ENCODE measurements at regions not wholly inside any gene's neighbourhood (a gene's known extent, or its start where the extent isn't known, plus 50 kb on each side); places are given as distances from the start of the nearest gene placed in this dataset.

DNA sequence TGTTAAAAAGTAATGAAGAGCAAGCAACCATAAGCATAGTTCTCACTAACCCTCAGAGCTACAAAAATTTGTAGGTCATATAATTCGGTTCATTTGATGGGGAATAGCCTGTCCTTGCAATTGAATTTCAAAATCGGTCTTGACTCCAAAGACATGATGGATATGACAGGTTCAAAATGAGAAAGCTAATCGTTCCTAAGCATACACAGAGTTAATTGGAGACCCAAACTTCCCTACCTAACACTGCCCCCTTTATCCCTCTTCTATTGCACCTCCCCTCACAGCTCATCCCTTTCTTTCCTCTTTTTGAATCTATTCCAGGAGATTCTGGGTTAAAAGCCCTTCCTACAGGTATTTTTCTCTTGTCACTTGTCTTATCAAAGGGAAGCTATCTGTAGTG is 390.0 kb upstream of the PTBP2 start:
- no peak overlapping the region for H3K4me3 ChIP-seq (ENCODE audit: low read depth, low read length)
- no peaks in the 10 kb centered on the region for H3K36me3 ChIP-seq (ENCODE audit: control insufficient read depth, insufficient read depth, low read length)
- DNase-seq (ENCODE audit: low read depth), result no peak
- TF ChIP-seq, protein P1, sequence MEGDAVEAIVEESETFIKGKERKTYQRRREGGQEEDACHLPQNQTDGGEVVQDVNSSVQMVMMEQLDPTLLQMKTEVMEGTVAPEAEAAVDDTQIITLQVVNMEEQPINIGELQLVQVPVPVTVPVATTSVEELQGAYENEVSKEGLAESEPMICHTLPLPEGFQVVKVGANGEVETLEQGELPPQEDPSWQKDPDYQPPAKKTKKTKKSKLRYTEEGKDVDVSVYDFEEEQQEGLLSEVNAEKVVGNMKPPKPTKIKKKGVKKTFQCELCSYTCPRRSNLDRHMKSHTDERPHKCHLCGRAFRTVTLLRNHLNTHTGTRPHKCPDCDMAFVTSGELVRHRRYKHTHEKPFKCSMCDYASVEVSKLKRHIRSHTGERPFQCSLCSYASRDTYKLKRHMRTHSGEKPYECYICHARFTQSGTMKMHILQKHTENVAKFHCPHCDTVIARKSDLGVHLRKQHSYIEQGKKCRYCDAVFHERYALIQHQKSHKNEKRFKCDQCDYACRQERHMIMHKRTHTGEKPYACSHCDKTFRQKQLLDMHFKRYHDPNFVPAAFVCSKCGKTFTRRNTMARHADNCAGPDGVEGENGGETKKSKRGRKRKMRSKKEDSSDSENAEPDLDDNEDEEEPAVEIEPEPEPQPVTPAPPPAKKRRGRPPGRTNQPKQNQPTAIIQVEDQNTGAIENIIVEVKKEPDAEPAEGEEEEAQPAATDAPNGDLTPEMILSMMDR (IDR thresholded peaks at IDR 0.05; ENCODE audit: insufficient read depth, low read length, poor library complexity, severe bottlenecking), result no peak
- H3K27me3 ChIP-seq (ENCODE audit: control insufficient read depth, insufficient read depth, low read length), result no peaks in the 10 kb centered on the region

DNA sequence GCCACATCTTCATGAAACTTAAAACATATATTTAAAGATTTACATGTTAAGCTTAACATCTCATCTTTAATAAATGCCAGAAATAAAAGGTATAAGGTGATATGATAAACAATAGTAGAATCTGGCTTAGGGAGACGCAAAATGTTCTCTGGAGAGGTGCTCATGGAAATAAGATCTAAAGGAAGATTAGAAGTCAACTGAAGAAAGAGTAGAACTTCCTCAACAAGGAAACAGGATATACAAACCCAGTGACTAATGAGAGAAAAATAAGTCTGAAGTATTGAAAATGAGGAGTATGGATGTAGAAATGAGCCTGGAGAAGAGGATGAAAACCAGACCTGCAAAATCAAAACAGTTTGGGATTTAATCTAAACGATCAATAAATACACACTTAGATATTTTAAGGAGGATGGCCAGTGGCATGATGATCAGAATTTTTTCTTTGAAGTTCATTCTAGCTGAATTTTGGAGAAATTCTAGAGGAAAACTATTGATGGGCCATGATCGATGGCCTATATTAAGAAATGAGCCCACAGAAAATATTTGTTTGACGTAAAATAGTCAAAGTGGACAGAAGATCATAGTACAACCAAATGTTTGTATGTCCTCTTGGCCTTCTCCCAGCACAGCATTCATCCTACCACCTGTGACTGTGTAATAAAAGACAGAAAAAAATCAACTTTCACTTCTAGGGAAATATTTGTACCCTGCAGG is 387.9 kb upstream of the PTBP2 start:
- H3K27me3 ChIP-seq (ENCODE audit: control insufficient read depth, insufficient read depth, low read length), result no peaks in the 10 kb centered on the region
- no peaks in the 10 kb centered on the region for H3K36me3 ChIP-seq (ENCODE audit: control insufficient read depth, insufficient read depth, low read length)
- no peak overlapping the region for H3K4me3 ChIP-seq (ENCODE audit: low read depth, low read length)
- DNase-seq (ENCODE audit: low read depth), result no peak
- TF ChIP-seq, protein P1 (IDR thresholded peaks at IDR 0.05; ENCODE audit: insufficient read depth, low read length, poor library complexity, severe bottlenecking), result no peak

DNA sequence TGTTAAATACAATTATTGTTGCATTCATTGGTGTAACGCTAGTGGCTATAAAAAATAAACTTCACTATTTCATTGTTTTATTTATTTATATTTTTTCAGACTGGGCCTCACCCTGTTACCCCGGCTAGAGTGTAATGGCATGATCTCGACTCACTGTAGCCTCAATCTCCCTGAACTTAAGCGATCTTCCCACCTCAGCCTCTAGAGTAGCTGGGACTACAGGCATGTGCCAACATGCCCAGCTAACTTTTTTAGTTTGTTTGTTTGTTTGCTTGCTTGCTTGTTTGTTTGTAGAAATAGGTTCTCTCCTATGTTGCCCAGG is 387.4 kb upstream of the PTBP2 start:
- no peak for DNase-seq (ENCODE audit: low read depth)
- TF ChIP-seq, protein P1 (IDR thresholded peaks at IDR 0.05; ENCODE audit: insufficient read depth, low read length, poor library complexity, severe bottlenecking), result no peak
- Histone ChIP-seq H3K27me3 (ENCODE audit: control insufficient read depth, insufficient read depth, low read length) (no peaks in the 10 kb centered on the region), H3K4me3 (ENCODE audit: low read depth, low read length) (no peak overlapping the region), H3K36me3 (ENCODE audit: control insufficient read depth, insufficient read depth, low read length) (no peaks in the 10 kb centered on the region)

DNA sequence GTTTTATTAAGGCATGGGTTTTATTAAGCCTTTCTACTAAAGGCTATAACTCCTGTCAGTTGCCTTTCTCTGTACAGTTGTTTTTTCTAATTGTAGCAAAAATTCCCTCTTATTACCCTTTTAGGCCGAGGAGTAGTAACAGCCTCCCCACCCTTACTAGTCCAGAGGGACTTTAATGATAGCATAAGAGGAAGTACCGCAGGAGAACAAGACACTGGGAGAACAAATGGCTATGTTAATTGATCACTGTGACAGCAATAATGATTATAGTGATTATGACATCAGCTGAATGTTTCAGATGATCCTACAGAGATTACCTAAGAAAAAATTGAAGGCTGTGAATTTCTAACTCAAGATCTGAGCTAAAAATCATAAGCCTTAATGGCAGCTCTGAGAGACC is 383.0 kb upstream of the PTBP2 start:
- DNase-seq (ENCODE audit: low read depth), result no peak
- TF ChIP-seq, protein P1 (IDR thresholded peaks at IDR 0.05; ENCODE audit: insufficient read depth, low read length, poor library complexity, severe bottlenecking), result no peak

DNA sequence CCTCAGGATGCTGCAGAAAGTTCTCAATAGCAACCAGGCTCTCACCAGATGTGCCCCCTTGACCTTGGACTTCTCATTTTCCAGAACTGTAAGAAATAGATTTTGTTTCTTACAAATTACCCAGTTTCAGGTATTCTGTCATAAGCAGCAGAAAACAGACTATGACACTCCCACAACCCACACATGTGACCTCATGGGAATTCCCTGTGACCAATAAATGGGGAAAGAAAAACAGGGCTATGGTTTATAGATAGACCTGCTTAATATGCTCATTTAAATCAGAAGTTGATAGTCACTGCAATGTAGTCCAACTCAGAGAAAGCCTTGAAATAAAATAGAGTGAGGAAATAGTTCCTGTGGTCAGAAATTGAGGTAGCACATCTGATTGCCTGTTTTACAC is 380.9 kb upstream of the PTBP2 start:
- TF ChIP-seq, protein P1 (IDR thresholded peaks at IDR 0.05; ENCODE audit: insufficient read depth, low read length, poor library complexity, severe bottlenecking), result no peak
- DNase-seq (ENCODE audit: low read depth), result no peak
- H3K36me3 ChIP-seq (ENCODE audit: control insufficient read depth, insufficient read depth, low read length), result no peaks in the 10 kb centered on the region
- no peak overlapping the region for H3K4me3 ChIP-seq (ENCODE audit: low read depth, low read length)
- no peaks in the 10 kb centered on the region for H3K27me3 ChIP-seq (ENCODE audit: control insufficient read depth, insufficient read depth, low read length)

More for the DNA sequence above, 383.0 kb upstream of the PTBP2 start:
- H3K36me3 ChIP-seq (ENCODE audit: control insufficient read depth, insufficient read depth, low read length), result no peaks in the 10 kb centered on the region
- no peaks in the 10 kb centered on the region for H3K27me3 ChIP-seq (ENCODE audit: control insufficient read depth, insufficient read depth, low read length)
- no peak overlapping the region for H3K4me3 ChIP-seq (ENCODE audit: low read depth, low read length)

DNA sequence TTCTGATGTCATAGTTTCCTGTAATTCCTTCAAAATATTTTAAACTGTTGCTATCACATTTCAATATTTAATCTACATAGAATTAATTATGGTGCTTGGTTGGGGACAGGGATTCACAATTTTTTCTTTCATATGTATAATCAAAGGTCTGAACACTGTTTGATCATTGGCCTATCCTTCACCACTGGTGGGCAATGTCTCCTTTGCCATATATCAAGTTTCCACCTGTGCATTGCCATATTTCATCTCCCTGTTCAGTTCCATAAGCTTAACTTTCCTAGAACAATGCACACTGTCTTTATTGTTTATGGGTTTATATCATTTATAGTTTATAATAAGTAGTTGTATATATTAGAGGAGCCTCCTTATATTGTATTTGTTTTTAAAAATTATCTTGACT is 374.9 kb upstream of the PTBP2 start:
- TF ChIP-seq, protein P1 (IDR thresholded peaks at IDR 0.05; ENCODE audit: insufficient read depth, low read length, poor library complexity, severe bottlenecking), result peak; percentile 12
- Histone ChIP-seq H3K4me3 (ENCODE audit: low read depth, low read length) (no peak overlapping the region), H3K36me3 (ENCODE audit: control insufficient read depth, insufficient read depth, low read length) (no peaks in the 10 kb centered on the region), H3K27me3 (ENCODE audit: control insufficient read depth, insufficient read depth, low read length) (no peaks in the 10 kb centered on the region)
- DNase-seq (ENCODE audit: low read depth), result no peak
